HG02970 (cell line): ENCODE measurements at regions not wholly inside any gene's neighbourhood (a gene's known extent, or its start where the extent isn't known, plus 50 kb on each side); places are given as distances from the start of the nearest gene placed in this dataset.

Source experiments
- ATAC-seq: cut with Tn5 transposase; IDR thresholded peaks from one replicate; pipeline ENCODE4 v1.9.1; 2021; ENCODE audit warnings: mild to moderate bottlenecking, moderate library complexity, moderate number of reproducible peaks; ENCODE audit not compliant: unreplicated experiment, low FRiP score

DNA sequence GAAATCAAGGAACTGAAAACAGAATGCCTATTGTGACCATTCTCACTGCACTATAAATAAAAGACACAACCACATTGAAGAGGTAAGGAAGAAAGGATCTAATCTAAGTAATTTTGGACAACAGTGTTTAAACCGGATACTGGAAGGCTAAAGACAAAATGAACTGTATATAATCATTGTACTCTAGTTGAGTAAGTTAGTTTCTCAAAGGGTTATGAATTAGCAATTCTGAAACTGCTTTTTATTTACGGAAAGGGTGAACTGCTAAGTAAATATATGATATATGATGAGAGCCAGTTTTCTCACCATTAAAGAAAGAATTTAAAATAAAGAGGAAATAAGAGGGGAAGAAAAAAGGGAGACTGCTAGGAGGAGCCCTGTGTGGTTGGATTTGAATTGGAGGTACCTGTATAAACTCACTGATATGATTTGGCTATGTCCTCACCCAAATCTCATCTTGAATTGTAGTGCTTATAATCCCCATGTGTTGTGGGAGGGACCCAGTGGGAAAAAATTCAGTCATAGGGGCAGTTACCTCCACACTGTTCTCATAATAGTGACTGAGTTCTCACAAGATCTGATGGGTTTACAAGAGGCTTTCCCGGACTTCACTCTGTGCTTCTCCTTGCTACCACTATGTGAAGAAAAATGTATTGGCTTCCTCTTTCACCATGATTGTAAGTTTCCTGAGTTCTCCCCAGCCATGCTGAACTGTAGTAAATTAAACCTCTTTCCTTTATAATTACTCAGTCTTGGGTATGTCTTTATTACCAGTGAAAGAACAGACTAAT, 607.7 kb downstream of the PYDC2 start:
- no peak for ATAC-seq

DNA sequence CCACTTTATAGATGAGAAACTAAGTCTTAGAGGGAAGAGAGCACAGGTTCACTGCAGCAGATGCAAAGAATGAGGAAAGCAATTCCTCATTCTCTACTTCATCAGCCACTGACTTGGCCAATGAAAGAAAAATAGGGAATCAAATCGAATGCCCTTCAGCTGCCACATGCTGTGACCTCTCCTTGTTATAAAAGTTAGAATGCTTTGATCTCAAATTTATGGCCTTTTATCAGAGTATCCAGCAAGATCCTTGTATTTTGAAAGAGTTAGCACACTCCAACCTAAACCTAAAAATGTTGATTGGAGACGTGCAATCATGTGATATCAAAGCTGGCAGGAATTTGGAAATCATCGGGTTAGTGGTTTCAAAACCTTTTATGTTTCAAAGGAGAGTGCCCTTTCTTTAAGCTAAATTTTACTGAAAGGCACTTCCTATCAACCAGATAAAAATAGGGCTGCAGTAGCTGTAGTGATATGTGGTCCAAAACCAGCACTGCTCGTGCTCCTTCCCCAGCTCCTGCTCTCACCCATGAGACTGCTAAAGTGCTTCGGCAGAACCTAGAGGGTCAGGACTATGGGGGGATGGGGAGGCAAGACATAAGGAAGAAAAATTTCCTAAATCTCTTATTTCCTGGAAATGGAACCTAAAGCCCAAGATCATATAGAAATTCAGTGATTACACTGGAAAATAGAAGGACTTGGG, 617.0 kb downstream of the PYDC2 start:
- no peak for ATAC-seq

- ATAC-seq = no peak
These were observed 618.1 kb downstream of the PYDC2 start for GRCh38 chr3:192079098-192079497.

- ATAC-seq = no peak
These were observed 619.4 kb downstream of the PYDC2 start for GRCh38 chr3:192080336-192080735.

GRCh38 chr3:192082730-192083660, 622.0 kb downstream of the PYDC2 start:
- ATAC-seq = peak; percentile 91
